Caco-2 (cell line): ENCODE measurements at regions not wholly inside any gene's neighbourhood (a gene's known extent, or its start where the extent isn't known, plus 50 kb on each side); places are given as distances from the start of the nearest gene placed in this dataset.

Experiments used
- BruUV-seq: library from RNA; stranded (reverse); fragments of 400-500 nt; replicated peaks from 2 replicates; lab custom pipeline; 2021; lab: Mats Ljungman, UMichigan
- CTCF ChIA-PET: fragments of 300-600 bp; sonication (Branson Sonifier 250); formaldehyde crosslinking; loops from one replicate; lab custom pipeline; 2022; ENCODE audit warnings: antibody characterized with exemption; lab: Charles Lee
- POLR2A ChIA-PET: fragments of 300-600 bp; sonication (Branson Sonifier 250); formaldehyde crosslinking; loops from one replicate; lab custom pipeline; 2022; ENCODE audit warnings: antibody characterized with exemption; lab: Charles Lee
- DNase-seq, 2 experiments: peaks; one replicate each; pipeline versions ENCODE4 v3.0.0 to v3.0.0-alpha.2; 2020 to 2022
- H3K27me3 ChIP-seq: replicated peaks from 2 replicates; pipeline ENCODE4 v1.6.0; 2011; ENCODE audit warnings: low read length; ENCODE audit not compliant: control insufficient read depth, insufficient read depth
- H3K36me3 ChIP-seq: 2 replicates; pipeline ENCODE4 v1.5.1; 2011; ENCODE audit warnings: low read length; ENCODE audit not compliant: control insufficient read depth, insufficient read depth
- H3K4me1 ChIP-seq: fragments of 250-450 bp; sonication (Bioruptor Pico); 2 replicates; pipeline ENCODE4 v1.5.1; 2020; ENCODE audit warnings: mild to moderate bottlenecking
- H3K4me3 ChIP-seq: 2 replicates; pipeline ENCODE4 v1.5.1; 2011; ENCODE audit warnings: low read depth, mild to moderate bottlenecking, control low read depth, low read length
- H3K9me3 ChIP-seq: fragments of 250-450 bp; sonication (Bioruptor Pico); 2 replicates; pipeline ENCODE4 v1.5.1; 2020; ENCODE audit warnings: mild to moderate bottlenecking, moderate library complexity
- H3K27ac Mint-ChIP-seq: one replicate; pipeline ENCODE4 v1.8.0; 2022; ENCODE audit warnings: mixed read lengths; ENCODE audit not compliant: unreplicated experiment
- H3K27me3 Mint-ChIP-seq: one replicate; pipeline ENCODE4 v1.8.0; 2022; ENCODE audit warnings: mixed read lengths; ENCODE audit not compliant: insufficient read depth, unreplicated experiment
- H3K36me3 Mint-ChIP-seq: one replicate; pipeline ENCODE4 v1.8.0; 2022; ENCODE audit warnings: mild to moderate bottlenecking, mixed read lengths; ENCODE audit not compliant: insufficient read depth, unreplicated experiment
- H3K4me1 Mint-ChIP-seq: one replicate; pipeline ENCODE4 v1.8.0; 2022; ENCODE audit warnings: low read depth, mixed read lengths; ENCODE audit not compliant: unreplicated experiment
- H3K4me3 Mint-ChIP-seq: one replicate; pipeline ENCODE4 v1.8.0; 2022; ENCODE audit warnings: mild to moderate bottlenecking, moderate library complexity, mixed read lengths; ENCODE audit not compliant: unreplicated experiment
- H3K9me3 Mint-ChIP-seq: one replicate; pipeline ENCODE4 v1.8.0; 2022; ENCODE audit warnings: mixed read lengths; ENCODE audit not compliant: unreplicated experiment
- CTCF ChIP-seq, 2 experiments: fragments of 200-600 bp in 1 of 2; IDR thresholded peaks; 1 replicate in 1 of 2; 2 replicates in 1 of 2; pipeline versions ENCODE4 v1.5.1 to v1.8.0; 2011 to 2022; ENCODE audit warnings: antibody characterized with exemption in 1 of 2, control low read depth in 1 of 2, inconsistent platforms in 1 of 2, low read depth in 1 of 2, low read length in 1 of 2, mild to moderate bottlenecking in 1 of 2, moderate library complexity in 1 of 2; ENCODE audit not compliant: insufficient read depth in 1 of 2, severe bottlenecking in 1 of 2, unreplicated experiment in 1 of 2
- intact Hi-C: fragments of 100-400 bp; cut with micrococcal nuclease; formaldehyde crosslinking; loops from one replicate; pipeline ENCODE4 v1.10.0; 2022; ENCODE audit not compliant: unreplicated experiment

DNA sequence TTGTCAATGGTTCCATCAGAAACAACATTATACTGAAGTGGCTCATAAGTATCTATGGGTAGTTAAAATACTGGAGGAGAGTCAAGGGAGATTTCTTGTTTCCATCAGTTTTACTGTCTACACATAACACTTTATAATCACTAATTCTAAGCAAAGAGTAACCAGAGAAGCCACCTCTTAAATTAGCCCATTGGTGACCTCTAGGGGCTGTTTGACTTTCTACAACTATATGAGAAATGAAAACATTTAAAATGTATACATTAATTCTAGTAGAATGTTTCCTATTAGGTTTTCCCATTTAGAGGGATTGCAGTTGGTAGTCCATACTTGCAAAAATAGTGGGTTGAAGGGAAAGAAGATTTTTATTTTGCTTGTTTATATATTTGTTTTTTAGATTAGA lies 504.3 kb downstream of the FAM181B start:
- peak in 1 of 2 experiments; percentile 38 for DNase-seq
- TF ChIP-seq CTCF (IDR thresholded peaks at IDR 0.05; ENCODE audit: insufficient read depth in 1 of 2, low read depth in 1 of 2, low read length in 1 of 2, severe bottlenecking in 1 of 2, unreplicated experiment in 1 of 2) = peak; percentile 56 to 67

DNA sequence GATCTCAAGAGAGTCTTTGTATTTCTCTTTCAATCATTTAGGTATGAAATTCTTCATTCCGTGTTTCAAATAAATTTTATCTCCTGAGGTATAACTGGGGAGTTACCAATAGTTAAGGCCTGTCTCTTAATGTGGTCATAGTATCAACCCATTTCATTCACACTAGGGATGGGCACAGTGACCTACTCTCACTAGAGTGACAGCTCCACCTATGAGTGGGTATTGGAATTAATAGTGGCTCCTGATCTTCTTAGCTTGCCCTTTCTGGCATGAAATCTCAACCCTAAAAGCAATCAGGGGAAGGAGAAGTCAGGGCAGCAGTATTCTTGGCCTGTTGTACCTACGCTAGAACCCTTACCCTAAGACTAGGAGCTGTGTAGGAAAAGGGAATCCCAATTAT lies 507.7 kb downstream of the FAM181B start:
- Histone ChIP-seq H3K4me1 (no peaks in the 10 kb centered on the region), H3K9me3 (no peaks in the 10 kb centered on the region), H3K27me3 (no peaks in the 10 kb centered on the region), H3K36me3 (no peaks in the 10 kb centered on the region), H3K4me3 (no peak overlapping the region)
- no peaks in the 10 kb centered on the region for H3K36me3 Mint-ChIP-seq
- BruUV-seq = no TSS peak
- H3K27ac Mint-ChIP-seq = no peak overlapping the region
- H3K27me3 Mint-ChIP-seq = peaks cover 13% of the 10 kb centered on the region
- CTCF ChIA-PET = no interaction called here
- intact Hi-C loops = loop anchor here (1.0 kb wide), 1 partner anchor 138 kb away; no protein-coding TSS in a partner anchor
- DNase-seq = peak in 1 of 2 experiments; percentile 9
- H3K9me3 Mint-ChIP-seq = no peaks in the 10 kb centered on the region
- no peak for TF ChIP-seq CTCF (IDR thresholded peaks at IDR 0.05; ENCODE audit: insufficient read depth in 1 of 2, low read depth in 1 of 2, low read length in 1 of 2, severe bottlenecking in 1 of 2, unreplicated experiment in 1 of 2)
- POLR2A ChIA-PET = no interaction called here
- H3K4me1 Mint-ChIP-seq = no peaks in the 10 kb centered on the region
- no peak overlapping the region for H3K4me3 Mint-ChIP-seq

More for the DNA sequence above, 504.3 kb downstream of the FAM181B start:
- Histone ChIP-seq H3K9me3 (no peaks in the 10 kb centered on the region), H3K4me1 (no peaks in the 10 kb centered on the region), H3K4me3 (no peak overlapping the region), H3K27me3 (no peaks in the 10 kb centered on the region), H3K36me3 (no peaks in the 10 kb centered on the region)
- POLR2A ChIA-PET = no interaction called here
- Mint-ChIP-seq H3K27ac (no peak overlapping the region), H3K4me1 (no peaks in the 10 kb centered on the region), H3K9me3 (no peaks in the 10 kb centered on the region), H3K4me3 (no peak overlapping the region), H3K27me3 (peaks cover 9% of the 10 kb centered on the region), H3K36me3 (no peaks in the 10 kb centered on the region)
- BruUV-seq = no TSS peak
- CTCF ChIA-PET = interaction anchor here (0.6 kb wide), 1 partner anchor 1070 kb away, joined by 4 read pairs; no protein-coding TSS in a partner anchor
- intact Hi-C loops = loop anchor here (1.0 kb wide), 3 partner anchors 55 to 585 kb away; no protein-coding TSS in a partner anchor

- Mint-ChIP-seq H3K36me3 (no peaks in the 10 kb centered on the region), H3K27me3 (peaks cover 13% of the 10 kb centered on the region), H3K27ac (no peak overlapping the region), H3K4me1 (no peaks in the 10 kb centered on the region), H3K4me3 (no peak overlapping the region), H3K9me3 (no peaks in the 10 kb centered on the region)
- DNase-seq = no peak
- ChIA-PET POLR2A (no interaction called here), CTCF (no interaction called here)
- Histone ChIP-seq H3K4me1 (no peaks in the 10 kb centered on the region), H3K27me3 (no peaks in the 10 kb centered on the region), H3K36me3 (no peaks in the 10 kb centered on the region), H3K4me3 (no peak overlapping the region), H3K9me3 (no peaks in the 10 kb centered on the region)
- TF ChIP-seq CTCF (IDR thresholded peaks at IDR 0.05; ENCODE audit: insufficient read depth in 1 of 2, low read depth in 1 of 2, low read length in 1 of 2, severe bottlenecking in 1 of 2, unreplicated experiment in 1 of 2) = no peak
- BruUV-seq = no TSS peak
- intact Hi-C loops = loop anchor here (1.0 kb wide), 1 partner anchor 137 kb away; no protein-coding TSS in a partner anchor
These were observed 508.2 kb downstream of the FAM181B start for GRCh38 chr11:82225502-82225901.
